GM21723 (cell line): ENCODE measurements at regions not wholly inside any gene's neighbourhood (a gene's known extent, or its start where the extent isn't known, plus 50 kb on each side); places are given as distances from the start of the nearest gene placed in this dataset.

Experiments
- ATAC-seq: cut with Tn5 transposase; IDR thresholded peaks from one replicate; pipeline ENCODE4 v1.9.1; 2021; ENCODE audit warnings: mild to moderate bottlenecking, moderate library complexity; ENCODE audit not compliant: unreplicated experiment

DNA sequence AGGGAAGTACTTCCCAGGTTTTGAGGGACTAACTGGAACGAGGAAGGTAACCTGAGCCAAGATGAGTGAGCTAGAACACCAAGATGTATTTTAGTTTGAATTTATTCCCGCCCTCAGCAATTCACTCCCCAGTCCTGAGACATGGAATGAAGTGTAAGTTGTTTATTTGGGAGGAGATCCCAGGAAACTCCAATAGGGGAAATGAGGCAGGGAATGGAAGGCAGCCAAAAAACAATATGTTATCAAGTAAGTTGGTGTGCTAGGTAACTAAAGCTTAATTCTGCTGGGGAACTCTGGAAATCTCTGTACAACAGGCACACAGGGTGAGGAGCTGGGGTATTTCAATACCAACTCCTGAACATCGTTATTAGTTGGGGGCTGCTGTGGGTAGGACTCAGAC lies 189.7 kb upstream of the HDAC9 start:
- no peak for ATAC-seq

DNA sequence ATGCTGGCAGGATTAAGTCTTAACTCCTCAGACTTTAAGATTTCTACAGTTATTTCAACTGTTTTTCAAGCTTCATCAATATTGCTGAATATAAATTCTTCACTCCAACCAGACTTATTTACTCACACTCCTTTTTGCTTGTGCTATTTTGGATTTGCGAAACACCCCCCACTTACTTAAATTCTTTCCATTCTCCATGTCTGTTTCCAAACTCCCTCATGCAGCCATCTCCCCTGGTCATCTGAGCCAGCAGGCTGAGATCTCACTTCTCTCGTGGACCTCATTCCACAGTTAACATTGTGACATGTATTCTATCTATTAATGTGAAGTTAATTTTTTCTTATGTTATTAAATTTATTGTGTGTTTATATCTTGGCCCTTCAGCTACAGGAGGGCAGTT lies 188.9 kb upstream of the HDAC9 start:
- ATAC-seq = no peak

DNA sequence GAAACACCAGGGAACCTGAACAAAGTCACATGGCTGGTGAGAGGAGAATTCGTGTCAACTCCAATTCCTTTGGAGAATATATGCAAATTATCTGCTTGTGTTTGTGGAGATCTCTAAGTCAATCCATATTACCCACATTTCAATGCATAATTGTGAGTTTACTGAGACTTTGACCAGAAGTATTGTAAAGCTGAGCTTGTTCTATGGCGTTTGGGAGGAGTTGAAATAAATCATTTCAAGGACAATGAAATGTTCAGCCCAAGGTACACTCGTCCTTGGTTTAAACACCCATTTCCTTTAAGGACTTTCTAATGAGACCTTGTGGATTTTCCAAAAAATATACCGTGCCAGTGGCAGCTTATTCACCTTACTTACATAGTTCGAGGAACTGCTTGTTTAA lies 186.6 kb upstream of the HDAC9 start:
- no peak for ATAC-seq

DNA sequence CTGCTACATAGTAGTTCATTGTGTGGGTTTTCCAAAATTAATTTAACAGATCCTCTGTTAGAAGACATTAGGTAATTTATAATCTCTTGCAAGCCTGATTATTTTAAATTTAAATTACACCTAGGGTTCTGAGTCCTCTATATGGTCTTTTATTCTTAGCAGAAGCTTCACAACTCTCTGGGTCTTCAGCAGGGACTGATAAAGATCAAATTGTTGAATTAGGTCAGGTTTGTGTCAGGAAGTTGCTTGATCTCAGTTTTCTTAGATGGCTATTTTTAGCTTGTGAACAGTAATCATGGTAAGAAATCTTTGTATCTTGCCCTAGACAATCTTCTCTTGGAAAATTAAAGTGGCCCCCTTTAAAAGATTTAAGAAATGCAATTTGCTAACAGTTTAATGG lies 183.1 kb upstream of the HDAC9 start:
- no peak for ATAC-seq

DNA sequence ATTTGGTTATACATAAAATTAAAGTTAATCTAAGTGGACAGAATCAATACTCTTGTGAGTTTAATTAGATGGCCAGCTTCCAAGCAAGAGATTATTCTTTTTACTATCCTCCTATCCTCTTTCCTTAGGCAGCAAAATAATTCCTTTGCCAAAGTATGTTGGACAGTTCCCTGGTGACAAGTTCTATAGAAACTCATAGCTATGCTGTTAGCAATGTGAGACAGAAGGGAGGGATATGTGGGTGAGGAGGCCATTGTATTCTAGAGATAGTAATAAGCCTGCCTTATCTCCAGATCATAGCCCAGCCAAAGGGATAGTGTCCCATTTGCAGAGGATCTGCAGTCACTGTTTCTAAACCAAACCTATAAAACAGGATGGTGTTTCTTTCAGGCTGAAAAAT lies 181.6 kb upstream of the HDAC9 start:
- ATAC-seq = no peak

DNA sequence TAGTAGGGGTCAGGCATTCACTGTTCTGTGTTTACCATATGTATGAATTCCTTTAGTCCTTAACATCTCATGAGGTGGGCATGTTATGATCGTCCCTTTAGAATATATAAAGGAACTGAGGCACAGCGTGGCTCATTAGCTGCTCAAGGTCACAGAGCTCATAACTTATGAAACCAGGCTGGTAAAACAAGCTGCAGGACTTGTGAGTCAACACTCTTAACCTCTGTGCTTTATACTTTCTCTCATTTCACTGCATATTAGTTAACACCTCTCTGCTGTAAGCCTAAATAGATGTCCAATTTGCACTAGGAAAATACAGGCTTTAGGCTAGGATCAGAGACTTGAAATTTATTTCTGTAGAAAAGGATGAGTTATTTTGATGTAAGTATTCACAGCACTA lies 180.3 kb upstream of the HDAC9 start:
- no peak for ATAC-seq

DNA sequence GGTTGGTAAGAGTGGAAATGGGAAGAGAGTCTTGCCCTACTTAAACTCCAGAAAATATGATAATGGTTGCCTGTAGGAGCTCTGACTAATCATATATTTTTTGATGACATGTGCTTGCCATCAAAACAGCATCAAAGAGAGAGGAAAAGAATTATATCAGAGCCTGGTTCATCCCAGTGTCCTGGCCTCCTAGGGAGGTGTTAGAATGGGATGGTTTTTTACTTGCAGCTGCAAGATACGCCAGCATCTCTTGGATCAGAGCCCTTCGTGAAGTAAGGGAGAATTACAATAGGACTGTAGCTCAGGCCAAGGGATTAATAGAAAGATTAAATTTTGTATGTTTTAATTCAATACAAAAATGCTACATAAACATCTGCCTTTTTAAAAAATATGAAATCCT lies 177.6 kb upstream of the HDAC9 start:
- ATAC-seq = no peak

DNA sequence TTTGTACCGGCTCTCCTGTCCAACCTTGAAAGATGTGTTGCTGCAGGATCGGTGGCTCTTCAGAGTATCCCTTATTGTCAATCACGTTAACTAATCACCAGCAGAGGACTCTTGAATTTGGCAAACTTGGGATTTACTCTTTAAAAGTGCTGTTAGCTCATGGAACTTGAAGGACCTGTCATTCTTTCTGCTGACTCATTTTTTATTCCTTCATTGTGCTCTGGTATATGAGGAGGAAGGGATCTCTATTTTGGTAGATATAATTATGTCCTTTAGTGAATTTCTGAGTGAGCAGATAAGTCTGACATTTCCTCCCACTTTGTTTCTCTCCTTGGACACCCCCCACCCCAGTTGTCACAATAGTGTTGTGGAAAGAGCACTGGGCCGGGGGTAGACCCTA lies 175.1 kb upstream of the HDAC9 start:
- peak; percentile 8 for ATAC-seq

DNA sequence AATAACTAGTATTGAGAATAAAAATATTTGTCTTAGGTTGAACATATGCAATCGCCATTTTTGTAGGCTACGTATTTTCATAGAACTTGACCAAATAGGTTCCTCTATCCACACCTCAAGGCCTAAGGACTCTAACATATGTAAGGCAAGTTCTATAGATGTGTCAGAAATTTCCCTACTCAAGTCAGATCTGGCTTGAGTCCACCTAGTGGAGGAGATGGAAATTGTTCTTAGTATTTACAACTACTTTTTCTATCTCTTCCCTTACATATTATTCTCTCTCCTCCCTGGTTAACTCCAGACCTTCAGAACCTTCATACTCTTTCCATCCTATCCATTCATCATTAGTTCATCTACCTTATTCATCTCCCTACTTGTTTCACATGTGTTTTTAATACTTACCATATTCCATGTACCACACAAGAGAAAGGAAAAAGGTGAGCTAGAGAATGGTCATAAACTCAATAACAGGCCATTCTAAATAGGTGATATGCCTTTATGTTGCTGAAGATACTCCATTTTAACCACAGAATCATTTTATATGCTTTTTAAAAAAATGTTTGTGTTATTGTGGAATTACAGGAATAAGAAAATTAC lies 174.5 kb upstream of the HDAC9 start:
- peak; percentile 93 for ATAC-seq

DNA sequence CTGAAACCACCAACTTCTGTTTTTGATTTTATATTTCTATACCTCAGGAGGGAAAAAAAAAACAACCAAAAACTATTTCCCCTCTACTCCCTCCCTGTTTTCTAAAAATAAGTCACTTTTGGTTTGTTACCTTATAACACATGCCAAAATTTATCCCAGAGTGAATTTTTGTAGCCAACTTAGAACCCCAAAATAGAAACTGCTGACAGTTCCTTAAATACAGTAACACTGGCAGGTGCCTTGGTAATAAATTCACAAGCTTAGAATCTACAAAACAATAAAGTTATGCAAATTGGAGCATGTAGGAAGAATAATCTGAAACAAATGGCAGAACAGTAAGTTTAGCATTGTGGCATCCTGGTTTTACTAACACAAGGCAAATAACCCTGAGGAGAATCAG lies 165.0 kb upstream of the HDAC9 start:
- ATAC-seq = no peak

DNA sequence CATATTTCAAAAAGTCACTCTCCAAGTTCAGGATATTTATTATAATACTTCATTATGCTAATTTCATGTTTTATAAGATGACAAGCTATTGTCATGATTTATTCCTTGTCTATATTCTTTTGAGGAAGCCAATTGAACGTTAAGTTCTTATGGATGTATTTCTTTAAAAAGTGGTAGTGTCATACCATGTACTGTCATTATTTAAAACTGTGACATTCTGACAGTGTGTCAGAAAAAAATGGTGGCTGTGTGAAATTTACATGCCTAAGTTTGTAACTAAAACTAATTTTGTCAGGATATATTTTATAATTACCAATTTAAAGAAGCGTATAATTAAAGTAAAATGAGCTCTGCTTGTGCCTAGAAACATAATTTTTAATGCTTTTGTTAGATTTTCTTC lies 158.9 kb upstream of the HDAC9 start:
- no peak for ATAC-seq

DNA sequence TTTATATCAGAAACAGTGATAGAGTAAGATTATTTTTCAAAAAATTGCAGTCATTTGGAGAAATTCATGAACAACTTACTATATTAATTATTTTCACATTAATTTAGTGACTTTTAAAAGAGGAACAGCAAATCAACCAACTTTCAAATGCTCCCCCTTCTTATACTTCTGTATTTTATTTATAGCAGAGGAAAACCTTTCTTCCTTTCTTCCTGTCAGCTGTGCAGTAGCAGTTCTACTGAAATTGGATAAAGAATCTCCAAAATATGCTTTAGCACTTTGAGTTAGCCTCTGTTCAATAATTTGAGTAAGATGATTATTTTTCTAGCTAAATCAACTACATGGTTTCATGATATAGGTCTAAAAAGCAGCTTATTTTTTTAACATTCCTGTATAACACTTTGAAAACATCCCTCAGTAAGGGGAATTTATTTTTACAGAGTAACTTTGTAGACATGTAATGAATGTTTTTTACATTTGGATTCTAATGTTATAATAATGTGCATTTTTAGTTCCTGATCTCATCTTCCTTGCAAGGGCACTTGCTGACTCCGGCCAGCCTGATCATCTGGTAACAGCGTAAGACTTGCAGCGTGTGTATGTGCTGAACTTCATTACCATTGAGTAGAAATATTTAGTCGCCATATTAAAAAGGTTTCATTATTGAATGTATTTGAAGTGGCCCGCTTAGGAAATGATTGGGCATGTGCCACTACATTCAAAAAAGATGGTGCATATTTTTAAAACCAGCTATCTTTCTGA lies 158.3 kb upstream of the HDAC9 start:
- no peak for ATAC-seq

DNA sequence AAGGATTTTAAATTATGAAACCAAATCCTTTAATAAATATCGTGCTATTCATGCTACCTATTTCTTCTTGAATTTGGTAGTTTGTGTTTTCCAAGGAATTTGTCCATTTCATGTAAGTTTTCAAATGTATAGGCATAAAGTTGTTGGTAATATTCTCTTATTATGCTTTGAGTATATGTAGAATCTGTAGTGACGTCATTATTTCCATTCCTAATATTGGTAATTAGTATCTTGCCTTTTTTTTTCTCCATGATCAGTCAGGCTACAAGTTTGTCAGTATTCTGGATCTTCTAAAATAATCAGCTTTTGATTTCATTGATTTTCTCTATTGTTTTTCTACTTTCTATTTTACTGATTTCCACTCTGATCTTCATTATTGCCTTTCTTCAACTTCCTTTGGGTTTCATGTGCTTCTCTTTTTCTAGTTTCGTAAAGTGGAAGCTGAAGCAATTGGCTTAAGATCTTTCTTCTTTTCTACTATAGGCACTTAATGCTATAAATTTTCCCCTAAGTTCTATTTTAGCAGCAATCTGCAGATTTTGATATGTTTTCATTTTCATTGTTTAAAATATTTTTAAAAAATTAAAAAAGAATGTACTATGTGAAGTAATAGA lies 156.5 kb upstream of the HDAC9 start:
- no peak for ATAC-seq

DNA sequence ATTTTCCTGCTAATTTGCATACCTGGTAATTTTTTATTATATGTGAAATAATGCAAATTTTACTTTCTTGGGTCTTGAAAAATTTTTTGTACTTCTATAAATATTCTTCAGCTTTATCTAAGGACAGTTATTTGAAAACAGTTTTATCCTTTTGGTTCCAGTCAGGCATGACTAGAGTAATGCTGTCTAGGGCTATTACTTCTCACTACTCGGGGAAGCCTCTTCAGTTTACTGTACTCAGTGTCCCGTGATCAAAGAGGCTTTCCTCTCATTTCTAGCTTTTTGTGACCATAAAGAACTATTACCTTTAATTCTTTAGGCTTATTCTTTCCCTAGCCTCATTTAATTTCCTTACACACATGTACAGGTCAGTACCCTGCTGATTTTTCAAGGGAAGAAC lies 153.8 kb upstream of the HDAC9 start:
- no peak for ATAC-seq

DNA sequence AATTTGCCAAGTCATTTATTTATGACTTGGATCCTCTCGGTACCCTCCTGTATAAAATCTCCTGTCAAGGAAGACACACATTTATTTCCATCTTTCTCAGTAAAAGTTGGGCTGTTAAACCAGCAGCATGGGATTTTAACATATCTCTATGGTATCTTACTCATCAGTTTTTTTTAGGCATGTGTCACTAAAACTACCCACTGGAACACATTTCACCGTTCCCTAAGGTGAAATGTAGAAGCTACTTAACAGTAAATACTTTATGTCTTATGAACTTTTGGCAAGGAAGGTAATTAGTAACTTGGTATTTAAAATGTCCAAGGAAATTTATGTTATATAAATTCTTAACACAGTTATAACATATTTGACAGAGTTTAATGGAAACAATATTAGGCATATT lies 152.5 kb upstream of the HDAC9 start:
- ATAC-seq = no peak

DNA sequence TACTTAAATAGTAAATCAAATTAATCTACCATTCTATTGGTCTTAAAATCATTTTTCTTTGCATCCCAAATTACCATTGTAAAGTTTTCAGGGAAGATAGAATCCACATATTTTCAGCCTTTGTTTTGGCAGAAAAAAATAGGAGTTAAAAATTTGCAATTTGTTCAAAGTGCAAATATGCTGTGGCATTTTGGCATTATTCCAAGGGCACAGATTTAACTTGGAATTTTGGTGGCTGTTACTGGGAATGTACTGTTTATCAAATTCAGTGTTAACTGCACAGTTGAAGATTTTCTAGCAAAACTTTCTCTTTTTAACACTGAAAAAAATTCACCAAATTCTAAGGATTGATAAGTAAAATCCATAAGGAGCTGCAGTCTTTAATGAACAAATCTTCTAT lies 151.0 kb upstream of the HDAC9 start:
- no peak for ATAC-seq

DNA sequence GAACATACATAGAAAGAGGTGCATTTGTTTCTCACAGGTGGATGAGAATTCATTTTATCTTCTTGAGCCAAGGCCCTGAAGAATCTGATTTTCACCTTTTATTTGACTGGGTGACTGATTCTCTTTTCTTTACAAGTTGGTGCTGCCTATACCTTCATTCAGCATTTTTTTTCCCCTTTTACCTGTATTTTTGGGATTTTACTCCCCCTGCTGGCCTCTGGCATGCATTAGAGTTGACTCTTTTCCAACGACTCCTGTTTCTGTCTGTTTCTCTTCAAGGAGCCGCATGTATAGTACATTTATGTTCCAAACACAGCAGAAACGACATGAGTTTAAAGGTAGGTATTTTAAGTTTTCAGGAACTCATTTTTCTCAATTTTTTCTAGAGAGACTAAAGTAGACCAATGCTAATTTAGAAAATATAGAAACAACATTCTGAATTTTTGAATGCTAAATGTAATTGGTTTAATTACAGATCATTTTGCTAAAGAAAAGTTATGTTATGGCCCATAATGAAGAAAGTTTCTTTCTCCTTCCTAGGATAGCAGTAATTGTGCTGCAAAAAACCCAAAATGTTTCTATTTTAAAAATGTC lies 149.8 kb upstream of the HDAC9 start:
- ATAC-seq = peak; percentile 77

DNA sequence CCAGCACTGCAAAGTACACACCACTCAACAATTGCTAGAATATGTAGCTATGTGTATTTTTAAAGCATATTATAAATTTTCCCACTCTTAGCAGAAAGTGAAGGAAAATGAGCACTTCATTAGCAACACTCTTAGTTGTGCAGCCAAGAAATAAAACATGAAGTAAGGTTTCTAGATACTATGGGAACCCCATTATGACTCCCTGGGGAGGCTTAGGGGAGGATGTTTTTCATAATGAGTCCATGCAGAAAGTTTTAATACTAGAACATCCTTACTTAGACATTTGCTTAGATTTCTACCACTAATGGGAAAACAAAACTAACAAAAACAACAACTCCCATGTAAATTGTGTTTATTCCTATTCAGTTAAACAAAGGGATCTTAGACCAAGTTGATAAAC lies 148.4 kb upstream of the HDAC9 start:
- ATAC-seq = no peak

DNA sequence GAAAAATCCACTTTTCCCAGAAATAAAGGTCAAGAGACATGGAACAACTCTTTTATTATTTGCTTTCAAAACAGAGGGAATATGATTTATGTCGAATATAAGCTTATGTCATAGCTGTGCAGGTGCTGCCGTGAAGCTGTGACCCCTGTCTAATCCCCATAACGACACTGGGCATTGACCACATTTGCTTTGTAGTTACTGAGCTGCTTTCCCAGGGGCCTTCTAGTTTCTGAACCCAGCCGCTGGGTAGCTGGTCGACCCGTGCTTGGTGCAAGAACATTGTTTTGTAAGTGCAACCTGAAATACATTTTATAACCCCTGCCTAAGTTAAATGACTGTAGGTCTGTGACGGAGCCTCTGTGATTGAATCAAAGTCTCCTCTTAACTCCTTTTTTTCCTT lies 144.9 kb upstream of the HDAC9 start:
- no peak for ATAC-seq

DNA sequence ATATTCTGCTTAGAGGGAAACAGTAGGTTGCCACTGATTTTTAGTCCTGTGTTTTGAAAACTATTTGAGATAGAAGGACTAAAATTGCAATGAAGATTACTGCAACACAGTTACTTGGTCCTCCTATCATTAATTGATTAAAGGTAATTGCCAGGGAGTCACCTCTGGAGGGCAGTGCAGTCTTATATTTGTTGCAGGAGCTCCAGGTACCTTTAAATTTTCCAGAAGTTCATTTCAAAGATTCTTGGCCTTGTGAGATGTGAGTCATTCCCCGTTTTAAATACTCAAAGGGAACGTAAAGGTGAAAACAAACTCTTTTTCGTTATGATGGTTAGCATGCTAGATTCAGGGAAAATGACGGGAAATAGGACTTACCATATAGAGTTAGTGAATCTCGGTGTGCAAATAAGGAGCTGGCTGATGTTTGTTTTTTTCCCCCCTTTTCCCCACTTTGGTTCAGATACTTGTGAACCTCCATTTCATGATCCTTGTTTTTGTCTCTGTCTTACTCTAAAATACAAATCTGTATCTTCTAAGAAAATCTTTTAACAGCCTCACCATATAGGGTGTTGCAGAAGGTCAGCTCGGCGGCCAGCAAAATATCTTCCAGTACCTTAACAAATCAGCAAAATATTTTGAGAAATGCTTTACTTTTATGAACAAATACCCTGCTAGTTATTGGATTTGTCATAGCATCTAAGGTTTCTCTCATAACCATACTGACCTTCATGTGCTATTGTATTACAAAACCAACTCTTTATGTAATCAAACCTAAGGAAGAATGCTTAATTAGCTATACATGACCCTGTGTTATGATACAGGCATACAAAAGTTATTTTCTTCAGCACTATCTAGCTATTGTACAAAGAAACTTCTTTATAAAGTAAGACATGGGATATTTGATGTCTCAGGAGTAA lies 143.0 kb upstream of the HDAC9 start:
- ATAC-seq = peak; percentile 73

DNA sequence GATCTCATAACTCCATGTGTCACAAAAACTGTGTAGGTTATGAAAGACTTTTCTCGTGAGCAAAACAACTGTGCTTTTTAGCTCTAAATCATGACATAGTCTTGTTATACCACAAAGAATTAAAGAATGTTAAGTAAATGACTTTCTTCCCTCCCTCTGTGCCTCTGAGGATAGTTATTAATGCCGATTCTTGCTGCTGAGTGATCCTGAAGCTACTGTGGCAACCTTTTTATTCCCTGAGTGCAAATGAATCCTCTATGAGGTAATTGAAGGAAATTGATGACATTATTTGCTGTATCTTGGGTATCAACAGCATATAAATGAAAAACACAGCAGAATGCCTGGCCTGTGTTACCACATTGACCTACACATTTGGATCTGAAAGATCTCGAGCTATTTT lies 142.2 kb upstream of the HDAC9 start:
- no peak for ATAC-seq
